Muscle layer of colon (tissue), 2 donors: ENCODE measurements at regions not wholly inside any gene's neighbourhood (a gene's known extent, or its start where the extent isn't known, plus 50 kb on each side); places are given as distances from the start of the nearest gene placed in this dataset.

Experiments used
- H3K27ac ChIP-seq: one replicate; pipeline ENCODE4 v1.7.0; 2013; ENCODE audit warnings: low read depth, mild to moderate bottlenecking, low read length, moderate library complexity
- H3K27me3 ChIP-seq, 2 donors: one replicate each; pipeline ENCODE4 v1.7.0; 2013; ENCODE audit warnings: low read length in 2 of 2, mild to moderate bottlenecking in 2 of 2; ENCODE audit not compliant: insufficient read depth in 2 of 2, control insufficient read depth in 1 of 2
- H3K36me3 ChIP-seq: one replicate; pipeline ENCODE4 v1.7.0; 2013; ENCODE audit warnings: mild to moderate bottlenecking, low read length; ENCODE audit not compliant: insufficient read depth
- H3K4me1 ChIP-seq: one replicate; pipeline ENCODE4 v1.7.0; 2013; ENCODE audit warnings: mild to moderate bottlenecking, low read length; ENCODE audit not compliant: insufficient read depth
- H3K4me3 ChIP-seq, 2 donors: one replicate each; pipeline ENCODE4 v1.7.0; 2013; ENCODE audit warnings: low read length in 2 of 2, low read depth in 1 of 2, mild to moderate bottlenecking in 1 of 2, moderate library complexity in 1 of 2
- H3K9ac ChIP-seq: one replicate; pipeline ENCODE4 v1.7.0; 2013; ENCODE audit warnings: low read length
- H3K9me3 ChIP-seq: one replicate; pipeline ENCODE4 v1.7.0; 2013; ENCODE audit warnings: mild to moderate bottlenecking, low read length
- donor health status: abdominal sarcoma.
- donor health status: Adenocarcinoma of cecum.

DNA sequence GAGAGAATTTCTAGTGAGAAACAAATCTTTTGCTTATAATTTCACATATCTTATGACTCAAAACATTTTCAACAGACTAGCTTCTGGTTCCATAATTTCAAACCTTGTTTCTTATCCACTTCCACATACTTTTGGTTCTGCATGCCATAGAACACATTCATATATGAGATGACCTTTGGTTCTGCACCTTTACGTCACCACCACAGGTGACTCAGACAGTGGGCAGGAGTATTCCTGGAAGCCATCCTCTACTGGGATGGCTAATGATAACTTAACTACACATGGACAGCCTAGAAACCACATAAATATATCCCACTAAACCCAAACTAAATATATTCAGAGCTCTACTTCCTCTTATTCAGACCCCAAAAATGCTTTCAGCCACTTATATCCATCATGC, 133.3 kb downstream of the DCK start:
- Histone ChIP-seq H3K27ac (no peak overlapping the region), H3K27me3 (no peaks in the 10 kb centered on the region), H3K9ac (no peak overlapping the region), H3K4me1 (no peaks in the 10 kb centered on the region), H3K9me3 (no peaks in the 10 kb centered on the region), H3K36me3 (no peaks in the 10 kb centered on the region), H3K4me3 (no peak overlapping the region)

DNA sequence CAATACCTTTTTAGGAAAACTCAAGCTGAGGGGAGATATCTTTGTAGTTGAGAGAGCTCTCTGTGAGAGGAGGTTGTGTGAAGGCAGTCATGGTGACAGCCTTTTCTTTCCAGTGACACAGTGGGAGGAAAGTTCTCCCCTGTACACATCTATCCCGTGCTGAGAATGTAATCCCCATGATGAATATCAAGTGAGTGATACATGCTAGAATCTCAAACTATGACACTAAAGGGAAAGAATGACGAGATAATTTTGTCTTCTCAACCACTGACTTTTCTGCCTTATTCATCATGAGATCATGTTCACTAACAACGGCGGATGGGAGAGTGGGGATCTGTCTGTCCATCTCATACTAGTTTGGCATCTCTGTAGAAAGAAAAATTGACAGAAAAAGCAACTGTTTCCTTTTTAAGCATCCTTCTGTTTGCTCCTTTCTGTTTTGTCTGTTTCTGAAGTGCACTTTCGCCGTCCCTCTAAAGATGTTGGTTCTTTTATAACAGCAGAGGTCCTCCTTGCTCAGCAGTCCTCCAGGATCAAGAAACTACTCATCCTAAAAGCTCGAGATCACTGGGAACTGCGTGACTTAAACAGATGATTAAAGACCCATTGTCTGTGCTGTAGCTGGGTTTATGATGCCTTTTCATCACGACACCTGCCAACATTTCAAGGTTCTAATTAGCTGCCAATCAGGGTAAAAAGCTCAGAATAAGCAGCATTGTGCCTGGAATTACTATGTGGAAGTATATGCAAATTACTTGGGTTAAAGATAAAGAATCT, 137.6 kb downstream of the DCK start:
- no peaks in the 10 kb centered on the region for H3K36me3 ChIP-seq
- no peak overlapping the region for H3K9ac ChIP-seq
- H3K27me3 ChIP-seq: no peaks in the 10 kb centered on the region
- H3K4me3 ChIP-seq: no peak overlapping the region
- H3K27ac ChIP-seq: no peak overlapping the region
- no peaks in the 10 kb centered on the region for H3K9me3 ChIP-seq
- H3K4me1 ChIP-seq: no peaks in the 10 kb centered on the region

DNA sequence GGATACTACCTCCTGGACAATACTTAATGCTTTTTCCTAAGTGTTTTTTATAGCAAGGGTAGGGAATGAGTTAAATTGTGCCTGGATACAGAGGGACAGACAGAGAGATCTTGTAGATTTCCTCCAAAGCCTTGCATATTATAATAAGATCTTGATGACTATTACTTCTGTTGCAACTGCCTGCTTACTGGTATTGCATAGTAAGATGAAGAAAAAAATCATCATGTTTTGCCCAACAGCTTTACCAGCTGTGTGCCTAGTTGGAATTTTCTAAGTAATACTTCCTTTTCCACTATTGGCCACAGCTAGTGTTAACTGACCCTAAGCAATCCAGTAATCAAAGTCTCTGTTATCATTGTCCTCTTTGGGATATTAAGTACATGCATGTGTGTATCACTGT, 139.0 kb downstream of the DCK start:
- H3K36me3 ChIP-seq: no peaks in the 10 kb centered on the region
- H3K4me3 ChIP-seq: no peak overlapping the region
- H3K27ac ChIP-seq: no peak overlapping the region
- no peaks in the 10 kb centered on the region for H3K4me1 ChIP-seq
- H3K9ac ChIP-seq: no peak overlapping the region
- H3K27me3 ChIP-seq: no peaks in the 10 kb centered on the region
- H3K9me3 ChIP-seq: no peaks in the 10 kb centered on the region

DNA sequence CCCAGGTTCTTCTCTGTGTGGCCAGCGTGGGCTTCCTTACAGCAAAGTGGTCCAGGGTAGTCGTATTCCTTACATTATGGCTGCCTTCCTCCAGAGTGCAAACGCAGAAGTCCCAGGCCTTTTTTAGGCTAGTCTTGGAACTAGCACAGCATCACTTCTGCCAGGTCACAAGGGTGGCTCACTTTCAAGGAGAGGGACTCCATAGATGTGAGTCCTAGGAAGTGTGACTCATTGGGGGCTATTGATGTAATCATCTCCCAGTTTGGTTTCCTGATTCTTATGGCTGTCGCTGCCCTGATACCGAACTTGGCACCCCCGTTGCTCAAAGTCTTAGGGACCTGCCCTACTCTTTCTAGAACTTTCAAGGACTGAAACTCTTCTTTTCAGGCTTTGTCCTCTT, 140.0 kb downstream of the DCK start:
- Histone ChIP-seq H3K4me3 (no peak overlapping the region), H3K27me3 (no peaks in the 10 kb centered on the region), H3K27ac (no peak overlapping the region), H3K36me3 (no peaks in the 10 kb centered on the region), H3K4me1 (no peaks in the 10 kb centered on the region), H3K9me3 (no peaks in the 10 kb centered on the region), H3K9ac (no peak overlapping the region)

DNA sequence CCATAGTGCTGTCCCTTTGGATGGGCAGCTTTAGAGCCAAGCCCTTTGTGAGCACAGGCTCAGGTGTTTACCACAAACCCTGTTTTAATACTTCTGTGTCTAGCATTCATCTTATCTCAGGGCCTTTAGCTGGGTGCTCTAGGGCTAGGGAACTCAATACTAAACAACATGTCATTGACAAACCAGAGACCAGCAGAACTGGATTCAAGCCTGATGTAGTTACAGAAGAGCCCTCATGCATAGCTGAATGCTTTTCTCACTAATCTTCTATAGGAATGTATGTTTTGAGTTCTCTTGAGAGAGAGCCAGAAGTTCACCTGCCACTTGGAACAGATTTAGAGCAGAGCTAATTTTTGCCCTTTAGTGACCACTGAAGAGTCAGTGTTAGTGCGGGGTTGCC, 142.6 kb downstream of the DCK start:
- Histone ChIP-seq H3K27ac (no peak overlapping the region), H3K9ac (no peak overlapping the region), H3K4me1 (no peaks in the 10 kb centered on the region), H3K36me3 (no peaks in the 10 kb centered on the region), H3K9me3 (no peaks in the 10 kb centered on the region), H3K4me3 (no peak overlapping the region), H3K27me3 (no peaks in the 10 kb centered on the region)

DNA sequence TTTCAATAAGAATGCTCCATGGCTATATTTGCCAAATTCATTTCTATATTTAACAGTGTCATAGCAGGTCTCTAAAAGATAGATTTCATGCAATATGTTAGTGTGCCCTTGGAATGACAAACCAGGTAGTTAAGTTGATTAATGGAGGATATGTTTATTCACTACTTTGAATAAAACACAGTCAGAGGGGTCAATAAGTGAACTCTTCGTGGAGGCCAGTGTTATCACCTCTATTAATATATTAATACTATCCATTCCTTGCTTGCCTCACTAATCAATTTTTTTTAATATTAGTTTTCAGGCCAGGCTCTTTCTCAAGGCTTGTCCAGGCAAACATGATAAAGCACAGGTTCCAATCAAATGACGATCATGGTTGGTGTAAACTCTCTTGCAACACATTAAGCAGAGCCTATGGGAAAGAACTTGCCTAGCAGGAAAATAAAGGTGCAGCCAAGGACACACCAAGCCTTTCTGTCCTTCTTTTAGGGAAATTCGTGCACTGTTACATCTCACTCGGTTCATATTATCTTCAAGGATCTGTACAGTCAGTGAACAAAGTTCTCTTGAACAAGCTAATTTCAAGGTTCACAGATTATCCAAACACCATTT, 144.7 kb downstream of the DCK start:
- no peaks in the 10 kb centered on the region for H3K4me1 ChIP-seq
- no peak overlapping the region for H3K27ac ChIP-seq
- no peaks in the 10 kb centered on the region for H3K9me3 ChIP-seq
- H3K36me3 ChIP-seq: no peaks in the 10 kb centered on the region
- H3K4me3 ChIP-seq: no peak overlapping the region
- no peaks in the 10 kb centered on the region for H3K27me3 ChIP-seq
- no peak overlapping the region for H3K9ac ChIP-seq

DNA sequence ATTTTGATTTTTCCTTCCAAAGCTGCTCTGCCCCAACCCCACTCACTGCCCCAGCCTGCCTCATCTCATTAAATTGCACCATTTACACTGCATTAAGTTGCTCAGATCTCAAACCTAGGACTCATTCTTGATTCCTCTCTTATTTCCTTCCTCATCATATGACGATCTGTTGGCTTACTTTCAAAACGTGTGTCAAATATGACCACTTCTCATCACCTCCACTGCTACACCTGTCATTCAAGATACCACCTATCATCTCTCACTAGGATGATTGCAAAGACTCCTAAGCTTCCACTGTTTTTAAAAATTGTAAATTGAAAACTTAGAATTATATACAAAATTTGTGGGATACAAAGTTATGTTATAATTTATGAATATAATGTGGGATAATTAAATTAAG, 147.1 kb downstream of the DCK start:
- H3K9me3 ChIP-seq: no peaks in the 10 kb centered on the region
- H3K4me3 ChIP-seq: no peak overlapping the region
- H3K9ac ChIP-seq: no peak overlapping the region
- no peaks in the 10 kb centered on the region for H3K4me1 ChIP-seq
- H3K36me3 ChIP-seq: no peaks in the 10 kb centered on the region
- H3K27me3 ChIP-seq: no peaks in the 10 kb centered on the region
- no peak overlapping the region for H3K27ac ChIP-seq

DNA sequence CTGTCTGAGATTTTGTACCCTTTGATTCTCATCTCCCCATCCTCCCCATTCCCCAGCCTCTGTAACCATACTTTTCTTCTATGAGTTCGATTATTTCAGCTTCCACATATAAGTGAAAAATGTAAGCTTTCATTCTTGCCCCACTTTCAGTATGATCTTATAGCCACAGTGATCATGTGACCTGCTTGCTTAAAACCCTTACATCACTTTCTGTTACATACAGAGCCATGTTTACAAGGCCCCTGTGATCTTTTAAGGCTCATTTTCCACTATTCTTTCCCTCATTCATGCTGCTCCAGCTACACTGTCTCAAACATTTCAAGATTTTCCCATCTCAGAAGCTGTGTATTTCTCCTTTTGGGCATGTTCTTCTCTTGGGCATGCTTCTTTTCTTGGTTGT, 147.7 kb downstream of the DCK start:
- Histone ChIP-seq H3K36me3 (no peaks in the 10 kb centered on the region), H3K9ac (no peak overlapping the region), H3K27ac (no peak overlapping the region), H3K4me1 (no peaks in the 10 kb centered on the region), H3K27me3 (no peaks in the 10 kb centered on the region), H3K9me3 (no peaks in the 10 kb centered on the region), H3K4me3 (no peak overlapping the region)

DNA sequence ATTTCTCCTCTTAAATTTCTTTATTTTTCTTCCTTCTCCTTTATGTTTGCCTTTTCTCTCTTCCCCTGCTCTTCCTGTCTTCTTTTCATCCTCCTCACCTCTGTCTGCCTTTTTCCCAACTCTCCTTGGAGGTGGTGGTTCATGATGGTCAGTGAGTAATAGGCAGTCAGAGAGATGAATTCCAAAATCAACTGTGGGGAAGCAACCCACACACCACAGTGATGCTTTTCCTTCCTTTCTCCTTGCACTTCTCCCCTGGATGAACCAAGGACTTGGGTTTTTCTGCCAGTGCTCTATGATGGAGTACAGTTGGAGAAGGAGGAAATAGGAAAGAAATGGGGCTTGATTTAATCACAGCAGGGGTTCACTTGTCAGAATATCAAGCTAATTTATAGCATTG, 153.8 kb downstream of the DCK start:
- H3K4me3 ChIP-seq: no peak overlapping the region
- no peaks in the 10 kb centered on the region for H3K27me3 ChIP-seq
- no peak overlapping the region for H3K27ac ChIP-seq
- H3K9ac ChIP-seq: no peak overlapping the region
- no peaks in the 10 kb centered on the region for H3K36me3 ChIP-seq
- no peaks in the 10 kb centered on the region for H3K4me1 ChIP-seq
- H3K9me3 ChIP-seq: no peaks in the 10 kb centered on the region

DNA sequence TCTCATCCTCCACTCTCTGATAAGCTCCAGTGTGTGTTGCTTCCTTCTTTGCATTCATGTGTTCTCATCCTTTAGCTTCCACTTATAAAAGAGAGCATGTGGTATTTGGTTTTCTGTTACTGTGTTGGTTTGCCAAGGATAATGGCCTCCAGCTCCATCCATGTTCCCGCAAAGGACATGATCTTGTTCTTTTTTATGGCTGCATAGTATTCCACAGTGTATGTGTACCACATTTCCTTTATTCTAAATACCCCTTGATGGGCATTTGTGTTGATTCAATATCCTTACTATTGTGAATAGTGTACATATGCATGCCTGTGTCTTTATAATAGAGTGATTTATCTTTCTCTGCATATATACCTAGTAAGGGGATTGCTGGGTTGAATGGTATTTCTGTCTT, 155.1 kb downstream of the DCK start:
- no peak overlapping the region for H3K4me3 ChIP-seq
- no peak overlapping the region for H3K9ac ChIP-seq
- H3K27me3 ChIP-seq: no peaks in the 10 kb centered on the region
- no peaks in the 10 kb centered on the region for H3K9me3 ChIP-seq
- no peak overlapping the region for H3K27ac ChIP-seq
- no peaks in the 10 kb centered on the region for H3K4me1 ChIP-seq
- no peaks in the 10 kb centered on the region for H3K36me3 ChIP-seq

DNA sequence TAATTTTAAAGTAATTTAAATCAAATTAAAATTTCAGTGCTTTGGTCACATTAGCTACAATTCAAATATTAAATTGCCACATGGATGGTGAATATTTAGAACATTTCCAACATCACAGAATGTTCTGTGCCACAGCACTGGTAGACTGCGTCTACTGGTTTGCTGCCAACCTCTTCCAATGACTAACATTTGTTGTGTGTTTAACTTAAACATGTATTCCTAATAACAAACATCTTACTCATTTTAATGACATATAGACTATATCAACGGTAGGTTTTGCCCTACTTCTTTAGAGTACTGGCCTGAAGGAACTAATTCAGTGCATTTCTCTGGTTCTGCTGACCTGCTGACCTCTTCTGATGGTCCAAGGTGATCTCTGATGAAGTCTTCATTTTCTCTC, 157.6 kb downstream of the DCK start:
- Histone ChIP-seq H3K36me3 (no peaks in the 10 kb centered on the region), H3K9me3 (no peaks in the 10 kb centered on the region), H3K27ac (no peak overlapping the region), H3K27me3 (no peaks in the 10 kb centered on the region), H3K4me1 (no peaks in the 10 kb centered on the region), H3K9ac (no peak overlapping the region), H3K4me3 (no peak overlapping the region)

DNA sequence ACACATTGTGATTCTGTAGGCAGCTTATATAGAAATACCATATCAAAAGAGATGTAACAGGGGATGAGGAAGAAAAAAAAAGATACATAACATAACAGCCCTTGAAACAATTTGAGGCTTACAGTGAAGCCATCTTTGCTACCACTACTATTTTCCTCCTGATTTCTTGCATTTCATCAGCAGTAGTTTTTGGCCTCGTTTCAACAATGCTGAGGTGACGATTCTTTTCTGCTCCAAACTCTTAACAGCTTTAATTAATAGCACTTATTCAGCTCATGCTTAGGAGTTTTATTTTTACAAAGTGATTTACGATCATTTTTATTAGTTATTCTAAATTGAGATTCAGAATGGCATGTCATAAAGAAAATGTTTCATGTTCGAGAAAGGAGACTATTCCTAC, 163.2 kb downstream of the DCK start:
- H3K27ac ChIP-seq: no peak overlapping the region
- H3K9ac ChIP-seq: no peak overlapping the region
- H3K27me3 ChIP-seq: no peaks in the 10 kb centered on the region
- H3K36me3 ChIP-seq: no peaks in the 10 kb centered on the region
- H3K4me3 ChIP-seq: no peak overlapping the region
- H3K9me3 ChIP-seq: no peaks in the 10 kb centered on the region
- H3K4me1 ChIP-seq: no peaks in the 10 kb centered on the region
